SK-N-SH treated with all-trans-retinoic acid at 6 μM for 48 hours (cell line): ENCODE measurements at regions not wholly inside any gene's neighbourhood (a gene's known extent, or its start where the extent isn't known, plus 50 kb on each side); places are given as distances from the start of the nearest gene placed in this dataset.

Experiments
- ATAC-seq: fragments of 200-7000 bp; cut with Tn5 transposase; 3 replicates; pipeline ENCODE4 v1.9.1; 2020; ENCODE audit warnings: mild to moderate bottlenecking, moderate library complexity
- ARNTL ChIP-seq: fragments of 450-650 bp; formaldehyde crosslinking; IDR thresholded peaks from 2 replicates; pipeline ENCODE4 v1.5.0; 2020; ENCODE audit warnings: low read depth, mild to moderate bottlenecking, moderate library complexity, borderline replicate concordance
- CSDC2 ChIP-seq: fragments of 250-450 bp; sonication (Bioruptor Pico); IDR thresholded peaks from 2 replicates; pipeline ENCODE4 v1.5.0; 2020; ENCODE audit warnings: mild to moderate bottlenecking, moderate library complexity
- ESRRG ChIP-seq: fragments of 250-450 bp; sonication (Bioruptor Pico); IDR thresholded peaks from 2 replicates; pipeline ENCODE4 v1.6.1; 2021; ENCODE audit warnings: mild to moderate bottlenecking
- OSR1 ChIP-seq: fragments of 250-450 bp; sonication (Bioruptor Pico); IDR thresholded peaks from 2 replicates; pipeline ENCODE4 v1.8.0; 2022; ENCODE audit warnings: moderate library complexity, mild to moderate bottlenecking, inconsistent platforms
- PPARA ChIP-seq: fragments of 250-450 bp; sonication (Bioruptor Pico); IDR thresholded peaks from 2 replicates; pipeline ENCODE4 v1.5.0; 2020; ENCODE audit warnings: mild to moderate bottlenecking, borderline replicate concordance
- RARB ChIP-seq: fragments of 250-450 bp; sonication (Bioruptor Pico); IDR thresholded peaks from 2 replicates; pipeline ENCODE4 v1.8.0; 2021; ENCODE audit warnings: mild to moderate bottlenecking, moderate library complexity
- SNAI2 ChIP-seq: fragments of 250-450 bp; sonication (Bioruptor Pico); IDR thresholded peaks from 2 replicates; pipeline ENCODE4 v1.5.0; 2020; ENCODE audit warnings: mild to moderate bottlenecking, moderate library complexity
- TCF4 ChIP-seq: fragments of 250-450 bp; sonication (Bioruptor Pico); IDR thresholded peaks from 2 replicates; pipeline ENCODE4 v1.8.0; 2021; ENCODE audit warnings: mild to moderate bottlenecking, moderate library complexity, borderline replicate concordance
- TOX ChIP-seq: fragments of 250-450 bp; sonication (Bioruptor Pico); IDR thresholded peaks from 2 replicates; pipeline ENCODE4 v1.8.0; 2021; ENCODE audit warnings: mild to moderate bottlenecking, moderate library complexity, borderline replicate concordance
- ZFP30 ChIP-seq: fragments of 450-650 bp; formaldehyde crosslinking; IDR thresholded peaks from 2 replicates; pipeline ENCODE4 v1.5.0; 2022; ENCODE audit warnings: mild to moderate bottlenecking, moderate library complexity
- ZNF565 ChIP-seq: fragments of 450-650 bp; formaldehyde crosslinking; conservative IDR thresholded peaks from 2 replicates; pipeline ENCODE4 v1.5.0; 2020; ENCODE audit warnings: low read depth, mild to moderate bottlenecking, moderate library complexity
- ZNF70 ChIP-seq: fragments of 450-650 bp; formaldehyde crosslinking; IDR thresholded peaks from 2 replicates; pipeline ENCODE4 v1.5.0; 2020; ENCODE audit warnings: mild to moderate bottlenecking, moderate library complexity
- TF ChIP-seq, protein P1 (sequence below): fragments of 250-450 bp; sonication (Bioruptor Pico); IDR thresholded peaks from 2 replicates; pipeline ENCODE4 v1.8.0; 2021; ENCODE audit warnings: low read depth, mild to moderate bottlenecking, moderate library complexity, borderline replicate concordance
- TF ChIP-seq, protein P2 (sequence below): fragments of 250-450 bp; sonication (Bioruptor Pico); IDR thresholded peaks from 2 replicates; pipeline ENCODE4 v1.5.1; 2020; ENCODE audit warnings: low read depth, mild to moderate bottlenecking, moderate library complexity
- TF ChIP-seq, protein P3 (sequence below): fragments of 250-450 bp; sonication (Bioruptor Pico); IDR thresholded peaks from 2 replicates; pipeline ENCODE4 v1.5.1; 2021; ENCODE audit warnings: mild to moderate bottlenecking, moderate library complexity
- TF ChIP-seq, protein P4 (sequence below): fragments of 250-450 bp; sonication (Bioruptor Pico); IDR thresholded peaks from 2 replicates; pipeline ENCODE4 v1.5.0; 2020; ENCODE audit warnings: mild to moderate bottlenecking, moderate library complexity

DNA sequence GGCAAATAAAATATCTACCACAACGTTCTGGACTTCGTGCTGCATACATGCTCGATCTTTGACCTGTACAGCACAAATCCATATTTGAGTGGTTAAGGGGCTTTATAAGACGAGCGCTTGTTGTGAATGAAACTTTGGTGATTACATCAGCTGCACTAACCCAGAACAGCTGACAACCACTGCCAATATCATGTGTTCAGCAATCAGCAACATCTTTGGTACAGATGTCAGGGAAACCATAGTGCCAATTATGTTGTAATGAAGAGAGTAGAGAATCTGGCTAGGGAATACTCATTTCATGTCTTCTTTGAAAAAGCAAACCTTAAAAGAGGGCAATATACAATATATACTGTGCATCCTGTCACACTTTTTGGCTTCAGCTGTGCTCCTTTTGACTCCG, 188.6 kb upstream of the NT5E start:
- no peak for ATAC-seq
- no peak for TF ChIP-seq ARNTL (CRISPR knock-in tag)
- no peak for TF ChIP-seq OSR1 (CRISPR knock-in tag)
- TF ChIP-seq, protein P1, sequence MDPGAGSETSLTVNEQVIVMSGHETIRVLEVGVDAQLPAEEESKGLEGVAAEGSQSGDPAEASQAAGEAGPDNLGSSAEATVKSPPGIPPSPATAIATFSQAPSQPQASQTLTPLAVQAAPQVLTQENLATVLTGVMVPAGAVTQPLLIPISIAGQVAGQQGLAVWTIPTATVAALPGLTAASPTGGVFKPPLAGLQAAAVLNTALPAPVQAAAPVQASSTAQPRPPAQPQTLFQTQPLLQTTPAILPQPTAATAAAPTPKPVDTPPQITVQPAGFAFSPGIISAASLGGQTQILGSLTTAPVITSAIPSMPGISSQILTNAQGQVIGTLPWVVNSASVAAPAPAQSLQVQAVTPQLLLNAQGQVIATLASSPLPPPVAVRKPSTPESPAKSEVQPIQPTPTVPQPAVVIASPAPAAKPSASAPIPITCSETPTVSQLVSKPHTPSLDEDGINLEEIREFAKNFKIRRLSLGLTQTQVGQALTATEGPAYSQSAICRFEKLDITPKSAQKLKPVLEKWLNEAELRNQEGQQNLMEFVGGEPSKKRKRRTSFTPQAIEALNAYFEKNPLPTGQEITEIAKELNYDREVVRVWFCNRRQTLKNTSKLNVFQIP (CRISPR knock-in tag) = no peak
- TF ChIP-seq TCF4 = no peak
- TF ChIP-seq ZFP30 (CRISPR knock-in tag) = no peak
- no peak for TF ChIP-seq SNAI2 (CRISPR knock-in tag)
- TF ChIP-seq, protein P2, sequence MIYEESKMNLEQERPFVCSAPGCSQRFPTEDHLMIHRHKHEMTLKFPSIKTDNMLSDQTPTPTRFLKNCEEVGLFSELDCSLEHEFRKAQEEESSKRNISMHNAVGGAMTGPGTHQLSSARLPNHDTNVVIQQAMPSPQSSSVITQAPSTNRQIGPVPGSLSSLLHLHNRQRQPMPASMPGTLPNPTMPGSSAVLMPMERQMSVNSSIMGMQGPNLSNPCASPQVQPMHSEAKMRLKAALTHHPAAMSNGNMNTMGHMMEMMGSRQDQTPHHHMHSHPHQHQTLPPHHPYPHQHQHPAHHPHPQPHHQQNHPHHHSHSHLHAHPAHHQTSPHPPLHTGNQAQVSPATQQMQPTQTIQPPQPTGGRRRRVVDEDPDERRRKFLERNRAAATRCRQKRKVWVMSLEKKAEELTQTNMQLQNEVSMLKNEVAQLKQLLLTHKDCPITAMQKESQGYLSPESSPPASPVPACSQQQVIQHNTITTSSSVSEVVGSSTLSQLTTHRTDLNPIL = no peak
- TF ChIP-seq, protein P3, sequence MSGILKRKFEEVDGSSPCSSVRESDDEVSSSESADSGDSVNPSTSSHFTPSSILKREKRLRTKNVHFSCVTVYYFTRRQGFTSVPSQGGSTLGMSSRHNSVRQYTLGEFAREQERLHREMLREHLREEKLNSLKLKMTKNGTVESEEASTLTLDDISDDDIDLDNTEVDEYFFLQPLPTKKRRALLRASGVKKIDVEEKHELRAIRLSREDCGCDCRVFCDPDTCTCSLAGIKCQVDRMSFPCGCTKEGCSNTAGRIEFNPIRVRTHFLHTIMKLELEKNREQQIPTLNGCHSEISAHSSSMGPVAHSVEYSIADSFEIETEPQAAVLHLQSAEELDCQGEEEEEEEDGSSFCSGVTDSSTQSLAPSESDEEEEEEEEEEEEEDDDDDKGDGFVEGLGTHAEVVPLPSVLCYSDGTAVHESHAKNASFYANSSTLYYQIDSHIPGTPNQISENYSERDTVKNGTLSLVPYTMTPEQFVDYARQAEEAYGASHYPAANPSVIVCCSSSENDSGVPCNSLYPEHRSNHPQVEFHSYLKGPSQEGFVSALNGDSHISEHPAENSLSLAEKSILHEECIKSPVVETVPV (CRISPR knock-in tag) = no peak

DNA sequence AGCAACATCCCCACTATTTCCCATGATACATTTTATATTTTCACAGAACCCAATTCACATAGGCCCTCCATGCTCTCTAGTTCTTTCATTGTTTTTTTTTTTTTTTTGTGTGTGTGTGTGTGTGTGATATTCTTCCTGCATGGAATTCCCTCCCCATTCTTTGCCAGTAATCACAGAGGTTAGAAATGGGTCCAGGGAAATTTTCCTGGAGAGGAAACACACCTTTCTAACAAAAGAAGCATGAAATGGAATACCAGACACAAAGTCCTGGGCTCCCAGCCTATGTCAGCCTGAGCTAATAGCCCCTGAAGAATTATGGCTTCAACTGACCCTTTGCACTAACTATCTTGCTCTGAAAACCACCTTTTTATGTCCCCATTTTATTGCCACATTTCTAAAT, 194.2 kb upstream of the NT5E start:
- ATAC-seq = no peak
- TF ChIP-seq OSR1 (CRISPR knock-in tag) (no peak), ZNF565 (CRISPR knock-in tag) (no peak), RARB (no peak), TCF4 (no peak)
- TF ChIP-seq, protein P2 = no peak

DNA sequence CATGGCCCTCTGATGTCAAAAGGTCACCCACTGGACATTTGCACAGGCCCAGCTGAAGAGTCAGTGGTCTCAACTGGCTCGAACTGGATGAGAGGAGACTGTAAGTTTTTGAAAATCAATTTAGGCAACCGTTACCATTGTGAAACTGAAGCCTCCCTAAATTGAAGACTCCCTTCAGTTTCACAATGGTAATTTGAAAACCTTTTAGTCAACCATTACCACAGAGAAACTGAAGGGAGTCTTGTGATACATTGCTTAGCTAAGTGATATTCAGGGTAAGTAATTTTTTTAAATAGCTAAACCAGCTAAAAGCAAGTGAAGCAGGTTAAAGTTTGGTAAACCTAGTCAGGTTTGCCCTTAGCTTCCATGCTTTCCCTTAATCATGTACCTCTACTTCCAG, 197.3 kb upstream of the NT5E start:
- no peak for ATAC-seq
- TF ChIP-seq, protein P4, sequence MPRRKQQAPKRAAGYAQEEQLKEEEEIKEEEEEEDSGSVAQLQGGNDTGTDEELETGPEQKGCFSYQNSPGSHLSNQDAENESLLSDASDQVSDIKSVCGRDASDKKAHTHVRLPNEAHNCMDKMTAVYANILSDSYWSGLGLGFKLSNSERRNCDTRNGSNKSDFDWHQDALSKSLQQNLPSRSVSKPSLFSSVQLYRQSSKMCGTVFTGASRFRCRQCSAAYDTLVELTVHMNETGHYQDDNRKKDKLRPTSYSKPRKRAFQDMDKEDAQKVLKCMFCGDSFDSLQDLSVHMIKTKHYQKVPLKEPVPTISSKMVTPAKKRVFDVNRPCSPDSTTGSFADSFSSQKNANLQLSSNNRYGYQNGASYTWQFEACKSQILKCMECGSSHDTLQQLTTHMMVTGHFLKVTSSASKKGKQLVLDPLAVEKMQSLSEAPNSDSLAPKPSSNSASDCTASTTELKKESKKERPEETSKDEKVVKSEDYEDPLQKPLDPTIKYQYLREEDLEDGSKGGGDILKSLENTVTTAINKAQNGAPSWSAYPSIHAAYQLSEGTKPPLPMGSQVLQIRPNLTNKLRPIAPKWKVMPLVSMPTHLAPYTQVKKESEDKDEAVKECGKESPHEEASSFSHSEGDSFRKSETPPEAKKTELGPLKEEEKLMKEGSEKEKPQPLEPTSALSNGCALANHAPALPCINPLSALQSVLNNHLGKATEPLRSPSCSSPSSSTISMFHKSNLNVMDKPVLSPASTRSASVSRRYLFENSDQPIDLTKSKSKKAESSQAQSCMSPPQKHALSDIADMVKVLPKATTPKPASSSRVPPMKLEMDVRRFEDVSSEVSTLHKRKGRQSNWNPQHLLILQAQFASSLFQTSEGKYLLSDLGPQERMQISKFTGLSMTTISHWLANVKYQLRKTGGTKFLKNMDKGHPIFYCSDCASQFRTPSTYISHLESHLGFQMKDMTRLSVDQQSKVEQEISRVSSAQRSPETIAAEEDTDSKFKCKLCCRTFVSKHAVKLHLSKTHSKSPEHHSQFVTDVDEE = no peak
- TF ChIP-seq TOX (CRISPR knock-in tag) (no peak), ZNF70 (CRISPR knock-in tag) (no peak)

DNA sequence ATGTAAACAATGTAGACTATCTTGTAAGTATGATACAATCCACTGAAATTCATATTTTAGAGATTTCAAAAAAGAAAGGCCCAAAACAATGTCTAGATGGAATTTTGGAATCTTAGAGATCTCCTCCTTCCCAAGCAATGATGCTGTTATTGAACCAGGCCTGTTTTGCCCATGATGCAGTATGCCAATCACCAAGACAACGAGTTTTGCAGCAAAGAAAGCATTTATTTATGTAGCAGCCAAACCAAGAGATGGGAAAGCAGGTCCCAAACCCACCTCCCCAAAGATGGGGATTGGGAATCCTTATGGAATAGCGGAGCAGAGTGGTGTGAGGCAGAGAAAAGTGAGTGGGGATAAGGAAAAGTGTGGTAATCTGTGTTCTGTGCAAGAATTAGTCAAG, 197.8 kb upstream of the NT5E start:
- TF ChIP-seq TOX (CRISPR knock-in tag) (no peak), ARNTL (CRISPR knock-in tag) (no peak), OSR1 (CRISPR knock-in tag) (no peak), ZNF565 (CRISPR knock-in tag) (no peak), ZNF70 (CRISPR knock-in tag) (no peak), ESRRG (no peak)
- ATAC-seq = no peak

DNA sequence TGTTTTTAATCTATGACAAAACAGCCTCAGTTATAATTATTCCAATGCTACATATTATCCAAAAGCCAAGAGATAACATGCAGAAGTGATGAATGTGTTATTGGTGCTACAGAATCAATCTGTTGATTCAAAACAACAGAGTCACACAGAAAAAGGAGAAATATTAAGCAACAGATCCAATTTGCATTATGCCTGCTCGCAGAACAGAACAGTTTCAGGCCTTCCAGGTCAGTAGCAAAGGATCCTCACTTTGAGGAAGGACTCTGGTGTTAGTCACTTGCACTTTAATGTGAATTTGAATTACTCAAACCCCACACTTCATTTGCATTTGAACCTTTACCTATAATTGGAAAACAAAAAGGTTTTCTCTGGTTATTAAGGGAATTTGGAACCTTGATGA, 198.6 kb upstream of the NT5E start:
- TF ChIP-seq RARB = no peak
- no peak for TF ChIP-seq OSR1 (CRISPR knock-in tag)
- TF ChIP-seq PPARA (CRISPR knock-in tag) = no peak
- no peak for TF ChIP-seq CSDC2 (CRISPR knock-in tag)
- TF ChIP-seq, protein P4 = no peak
- no peak for ATAC-seq
